KMS-11 (cell line): ENCODE measurements at regions not wholly inside any gene's neighbourhood (a gene's known extent, or its start where the extent isn't known, plus 50 kb on each side); places are given as distances from the start of the nearest gene placed in this dataset.

ENCODE experiments used
- H2AFZ ChIP-seq: fragments of 200-600 bp; sonication (generic); 2 replicates; pipeline ENCODE4 v1.6.1; 2016; ENCODE audit warnings: antibody characterized with exemption, mixed run types, low read depth
- H3K27ac ChIP-seq: fragments of 200-600 bp; sonication (generic); 2 replicates; pipeline ENCODE4 v1.6.1; 2016; ENCODE audit warnings: mild to moderate bottlenecking, mixed run types
- H3K27me3 ChIP-seq: fragments of 200-600 bp; sonication (generic); 2 replicates; pipeline ENCODE4 v1.6.1; 2017; ENCODE audit warnings: mild to moderate bottlenecking, low read depth, mixed run types, moderate library complexity; ENCODE audit not compliant: insufficient read depth
- H3K36me3 ChIP-seq: fragments of 200-600 bp; sonication (generic); 2 replicates; pipeline ENCODE4 v1.6.1; 2017; ENCODE audit warnings: mild to moderate bottlenecking, mixed run types; ENCODE audit not compliant: insufficient read depth
- H3K4me1 ChIP-seq: fragments of 200-600 bp; sonication (generic); 2 replicates; pipeline ENCODE4 v1.6.1; 2016; ENCODE audit warnings: mild to moderate bottlenecking, low read depth, mixed run types; ENCODE audit not compliant: poor library complexity, severe bottlenecking
- H3K4me2 ChIP-seq: fragments of 200-600 bp; sonication (generic); 2 replicates; pipeline ENCODE4 v1.7.0; 2016; ENCODE audit warnings: mild to moderate bottlenecking, mixed run types
- H3K4me3 ChIP-seq: fragments of 200-600 bp; sonication (generic); IDR thresholded peaks from 2 replicates; pipeline ENCODE4 v1.6.1; 2017; ENCODE audit warnings: low read depth, low read length, mixed read lengths; ENCODE audit not compliant: insufficient read depth
- H3K79me2 ChIP-seq: fragments of 200-600 bp; sonication (generic); 2 replicates; pipeline ENCODE4 v1.6.1; 2016; ENCODE audit warnings: low read depth, mixed run types; ENCODE audit not compliant: insufficient read depth
- H3K9ac ChIP-seq: fragments of 200-600 bp; sonication (generic); 2 replicates; pipeline ENCODE4 v1.6.1; 2016; ENCODE audit warnings: mild to moderate bottlenecking, mixed run types
- H4K20me1 ChIP-seq: fragments of 200-600 bp; sonication (generic); 2 replicates; pipeline ENCODE4 v1.6.1; 2016; ENCODE audit warnings: mild to moderate bottlenecking, mixed run types; ENCODE audit not compliant: insufficient read depth
- CTCF ChIP-seq: fragments of 200-600 bp; sonication (generic); conservative IDR thresholded peaks from 2 replicates; pipeline ENCODE4 v1.6.1; 2017; ENCODE audit warnings: low read depth, mild to moderate bottlenecking, antibody characterized with exemption, low read length, moderate library complexity, mixed read lengths

- H3K27me3 ChIP-seq, result no peaks in the 10 kb centered on the region
- no peaks in the 10 kb centered on the region for H3K36me3 ChIP-seq
- no peak overlapping the region for H3K4me2 ChIP-seq
- no peak for TF ChIP-seq CTCF
- H2AFZ ChIP-seq, result no peak overlapping the region
- no peak overlapping the region for H3K27ac ChIP-seq
- no peaks in the 10 kb centered on the region for H3K79me2 ChIP-seq
- no peaks in the 10 kb centered on the region for H3K4me1 ChIP-seq
- H4K20me1 ChIP-seq, result no peaks in the 10 kb centered on the region
- H3K4me3 ChIP-seq, result no peak overlapping the region
- no peak overlapping the region for H3K9ac ChIP-seq
These were observed 356.9 kb downstream of the ZNF521 start for GRCh38 chr18:24995056-24995455.

- no peak overlapping the region for H2AFZ ChIP-seq
- no peaks in the 10 kb centered on the region for H3K36me3 ChIP-seq
- H3K9ac ChIP-seq, result no peak overlapping the region
- no peak overlapping the region for H3K4me3 ChIP-seq
- no peaks in the 10 kb centered on the region for H4K20me1 ChIP-seq
- no peak overlapping the region for H3K27ac ChIP-seq
- no peak for TF ChIP-seq CTCF
- H3K79me2 ChIP-seq, result no peaks in the 10 kb centered on the region
- no peak overlapping the region for H3K4me2 ChIP-seq
- H3K4me1 ChIP-seq, result no peaks in the 10 kb centered on the region
- no peaks in the 10 kb centered on the region for H3K27me3 ChIP-seq
These were observed 356.2 kb downstream of the ZNF521 start for GRCh38 chr18:24995755-24996154.

GRCh38 chr18:24999650-25000267, 352.2 kb downstream of the ZNF521 start:
- Histone ChIP-seq H3K79me2 (no peaks in the 10 kb centered on the region), H3K27me3 (no peaks in the 10 kb centered on the region), H3K4me1 (no peaks in the 10 kb centered on the region), H4K20me1 (no peaks in the 10 kb centered on the region), H3K4me2 (no peak overlapping the region), H3K9ac (no peak overlapping the region), H3K36me3 (no peaks in the 10 kb centered on the region), H3K27ac (no peak overlapping the region), H2AFZ (no peak overlapping the region), H3K4me3 (no peak overlapping the region)
- no peak for TF ChIP-seq CTCF

GRCh38 chr18:25001803-25002202, 350.2 kb downstream of the ZNF521 start:
- no peaks in the 10 kb centered on the region for H4K20me1 ChIP-seq
- H3K79me2 ChIP-seq, result no peaks in the 10 kb centered on the region
- H3K4me1 ChIP-seq, result no peaks in the 10 kb centered on the region
- no peak overlapping the region for H3K4me3 ChIP-seq
- H2AFZ ChIP-seq, result no peak overlapping the region
- H3K9ac ChIP-seq, result no peak overlapping the region
- H3K4me2 ChIP-seq, result no peak overlapping the region
- H3K36me3 ChIP-seq, result no peaks in the 10 kb centered on the region
- no peaks in the 10 kb centered on the region for H3K27me3 ChIP-seq
- no peak overlapping the region for H3K27ac ChIP-seq
- TF ChIP-seq CTCF, result no peak
